ENCODE measurements at regions not wholly inside any gene's neighbourhood (a gene's known extent, or its start where the extent isn't known, plus 50 kb on each side); places are given as distances from the start of the nearest gene placed in this dataset.

- DNase-seq (ENCODE audit: low spot score), result no peak
Measured at GRCh38 chr7:116447436-116447835, 52.1 kb upstream of the CAV2 start.

- DNase-seq (ENCODE audit: low spot score), result no peak
Measured at GRCh38 chr7:116447966-116448839, 51.3 kb upstream of the CAV2 start.

GRCh38 chr7:116449441-116449840 lies 50.1 kb upstream of the CAV2 start:
- no peak for DNase-seq (ENCODE audit: low spot score)

Measured in LoVo (cell line).